Gastroesophageal sphincter (tissue), 4 donors: ENCODE measurements at regions not wholly inside any gene's neighbourhood (a gene's known extent, or its start where the extent isn't known, plus 50 kb on each side); places are given as distances from the start of the nearest gene placed in this dataset.
"Not testable (repeated sequence)": the region's sequence is repeated elsewhere in the genome, so short reads cannot be mapped to it uniquely, and the experiment has no call there.

Experiments
- ATAC-seq: fragments of 150-250 bp; one replicate; pipeline ENCODE4 v1.9.1; 2016; ENCODE audit warnings: mild to moderate bottlenecking, moderate library complexity
- H3K27ac ChIP-seq, 4 donors: fragments of 200-600 bp; sonication (generic) in 3 of 4; 1 replicate in 3 of 4; 2 replicates in 1 of 4; pipeline ENCODE4 v1.5.1; 2016 to 2019
- H3K27me3 ChIP-seq: fragments of 200-600 bp; sonication (generic); one replicate; pipeline ENCODE4 v1.5.1; 2019
- H3K36me3 ChIP-seq, 2 donors: fragments of 200-600 bp; sonication (generic); one replicate each; pipeline ENCODE4 v1.5.1; 2019; ENCODE audit warnings: control low read depth in 1 of 2
- H3K4me1 ChIP-seq, 3 donors: fragments of 200-600 bp; sonication (generic); 1 replicate in 2 of 3; 2 replicates in 1 of 3; pipeline ENCODE4 v1.5.1; 2016 to 2019; ENCODE audit warnings: control low read depth in 2 of 3
- H3K4me3 ChIP-seq, 2 donors: fragments of 200-600 bp; sonication (generic); one replicate each; pipeline ENCODE4 v1.5.1; 2019; ENCODE audit warnings: mild to moderate bottlenecking in 1 of 2, moderate library complexity in 1 of 2
- H3K9me3 ChIP-seq, 3 donors: fragments of 200-600 bp; sonication (generic); one replicate each; pipeline ENCODE4 v1.5.1; 2017 to 2019; ENCODE audit warnings: control low read depth in 2 of 3
- EP300 ChIP-seq: sonication (generic); formaldehyde crosslinking; IDR thresholded peaks from one replicate; pipeline ENCODE4 v1.6.1; 2017; ENCODE audit warnings: antibody characterized with exemption, mild to moderate bottlenecking
- POLR2A ChIP-seq, 2 donors: fragments of 450-650 bp; IDR thresholded peaks; one replicate each; pipeline ENCODE4 v1.6.1; 2017; ENCODE audit warnings: antibody characterized with exemption in 2 of 2, mild to moderate bottlenecking in 2 of 2, moderate library complexity in 1 of 2
- POLR2AphosphoS5 ChIP-seq: sonication (generic); formaldehyde crosslinking; IDR thresholded peaks from one replicate; pipeline ENCODE4 v1.6.1; 2017; ENCODE audit warnings: antibody characterized with exemption
- WGBS, 2 donors: methylation state at CpG; one replicate each; pipeline ENCODE4 v1.1.5; 2018; ENCODE audit warnings: low coverage in 1 of 2; 5-methylcytosine and 5-hydroxymethylcytosine counted together
- TF ChIP-seq, protein P1 (sequence below), 4 experiments: fragments of 200-600 bp in 2 of 4; fragments of 450-650 bp in 2 of 4; sonication (generic) in 1 of 4; IDR thresholded peaks; one replicate each; pipeline ENCODE4 v1.5.1; 2017 to 2019; ENCODE audit warnings: antibody characterized with exemption in 4 of 4, mild to moderate bottlenecking in 2 of 4, moderate library complexity in 2 of 4

DNA sequence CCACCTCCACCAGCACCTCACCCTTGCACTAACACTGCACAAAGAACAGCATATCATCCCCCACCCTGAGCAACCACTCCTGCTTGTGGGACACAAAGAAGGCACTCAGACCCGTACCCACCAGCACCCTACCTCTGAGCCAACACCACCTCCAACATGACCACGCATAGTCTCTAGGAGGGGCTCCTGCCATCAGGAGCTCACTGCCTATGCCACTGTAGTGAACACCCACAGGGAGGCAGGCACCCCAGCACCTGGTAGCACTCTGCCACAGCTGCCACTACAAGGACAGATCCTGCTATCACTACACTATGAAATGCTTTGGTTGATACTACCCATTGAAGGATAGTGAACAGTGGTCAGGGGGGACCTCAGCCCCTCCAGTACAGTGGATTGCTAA is 395.6 kb upstream of the GRAMD2B start:
- no peak overlapping the region for H3K27ac ChIP-seq
- TF ChIP-seq, protein P1, sequence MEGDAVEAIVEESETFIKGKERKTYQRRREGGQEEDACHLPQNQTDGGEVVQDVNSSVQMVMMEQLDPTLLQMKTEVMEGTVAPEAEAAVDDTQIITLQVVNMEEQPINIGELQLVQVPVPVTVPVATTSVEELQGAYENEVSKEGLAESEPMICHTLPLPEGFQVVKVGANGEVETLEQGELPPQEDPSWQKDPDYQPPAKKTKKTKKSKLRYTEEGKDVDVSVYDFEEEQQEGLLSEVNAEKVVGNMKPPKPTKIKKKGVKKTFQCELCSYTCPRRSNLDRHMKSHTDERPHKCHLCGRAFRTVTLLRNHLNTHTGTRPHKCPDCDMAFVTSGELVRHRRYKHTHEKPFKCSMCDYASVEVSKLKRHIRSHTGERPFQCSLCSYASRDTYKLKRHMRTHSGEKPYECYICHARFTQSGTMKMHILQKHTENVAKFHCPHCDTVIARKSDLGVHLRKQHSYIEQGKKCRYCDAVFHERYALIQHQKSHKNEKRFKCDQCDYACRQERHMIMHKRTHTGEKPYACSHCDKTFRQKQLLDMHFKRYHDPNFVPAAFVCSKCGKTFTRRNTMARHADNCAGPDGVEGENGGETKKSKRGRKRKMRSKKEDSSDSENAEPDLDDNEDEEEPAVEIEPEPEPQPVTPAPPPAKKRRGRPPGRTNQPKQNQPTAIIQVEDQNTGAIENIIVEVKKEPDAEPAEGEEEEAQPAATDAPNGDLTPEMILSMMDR (IDR thresholded peaks at IDR 0.05): no peak
- no peak for TF ChIP-seq POLR2AphosphoS5
- TF ChIP-seq POLR2A (IDR thresholded peaks at IDR 0.05): no peak
- no peak for TF ChIP-seq EP300
- ATAC-seq: no peak
- WGBS, 2 donors: 100% methylated on average over 1 of the region's 2 CpGs
- no peak overlapping the region for H3K4me3 ChIP-seq
- H3K27me3 ChIP-seq: no peaks in the 10 kb centered on the region
- H3K36me3 ChIP-seq: no peaks in the 10 kb centered on the region
- H3K9me3 ChIP-seq: peaks cover 0 to 18% (median 0%) of the 10 kb centered on the region in 3 donors
- no peaks in the 10 kb centered on the region for H3K4me1 ChIP-seq

DNA sequence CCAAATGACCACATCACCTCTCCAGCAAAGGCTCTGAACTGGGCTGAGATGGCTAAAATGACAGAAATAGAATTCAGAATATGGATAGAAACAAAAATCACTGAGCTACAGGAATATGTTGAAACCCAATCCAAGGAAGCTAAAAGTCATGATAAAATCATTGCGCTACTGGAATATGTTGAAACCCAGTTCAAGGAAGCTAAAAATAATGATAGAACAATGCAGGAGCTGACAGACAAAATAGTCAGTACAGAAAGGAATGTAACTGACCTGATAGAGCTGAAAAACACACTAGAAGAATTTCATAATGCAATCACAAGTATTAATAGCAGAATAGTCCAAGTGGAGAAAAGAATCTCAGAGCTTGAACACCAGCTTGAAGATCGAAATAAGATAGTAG is 394.9 kb upstream of the GRAMD2B start:
- Histone ChIP-seq H3K9me3 (peaks cover 0 to 18% (median 0%) of the 10 kb centered on the region in 3 donors), H3K36me3 (no peaks in the 10 kb centered on the region), H3K4me3 (no peak overlapping the region), H3K27me3 (no peaks in the 10 kb centered on the region), H3K27ac (no peak overlapping the region), H3K4me1 (no peaks in the 10 kb centered on the region)
- 94 to 96% methylated on average over 2 of the region's 2 CpGs for WGBS, 2 donors
- no peak for ATAC-seq
- no peak for TF ChIP-seq POLR2AphosphoS5
- TF ChIP-seq EP300: no peak
- no peak for TF ChIP-seq POLR2A (IDR thresholded peaks at IDR 0.05)
- TF ChIP-seq, protein P1 (IDR thresholded peaks at IDR 0.05): no peak

DNA sequence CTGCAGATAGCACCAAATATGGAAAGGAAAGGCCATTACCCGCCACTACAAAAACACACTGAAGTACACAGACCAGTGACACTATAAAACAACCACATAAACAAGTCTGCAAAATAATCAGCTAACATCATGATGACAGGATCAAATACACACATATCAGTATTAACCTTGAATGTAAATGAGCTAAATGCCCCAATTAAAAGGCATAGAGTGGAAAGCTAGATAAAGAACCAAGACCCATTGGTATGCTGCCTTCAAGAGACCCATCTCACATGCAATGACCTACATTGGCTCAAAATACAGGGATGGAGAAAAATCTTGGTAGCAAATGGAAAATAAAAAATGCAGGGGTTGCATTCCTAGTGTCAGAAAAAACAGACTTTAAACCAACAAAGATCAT is 393.9 kb upstream of the GRAMD2B start:
- H3K4me3 ChIP-seq, ATAC-seq, H3K36me3 ChIP-seq, H3K27ac ChIP-seq, H3K4me1 ChIP-seq, H3K27me3 ChIP-seq: not testable (repeated sequence)
- H3K9me3 ChIP-seq: peaks cover 0 to 18% (median 0%) of the 10 kb centered on the region in 3 donors
- WGBS, 2 donors: 71 to 80% methylated on average over 1 of the region's 1 CpG

DNA sequence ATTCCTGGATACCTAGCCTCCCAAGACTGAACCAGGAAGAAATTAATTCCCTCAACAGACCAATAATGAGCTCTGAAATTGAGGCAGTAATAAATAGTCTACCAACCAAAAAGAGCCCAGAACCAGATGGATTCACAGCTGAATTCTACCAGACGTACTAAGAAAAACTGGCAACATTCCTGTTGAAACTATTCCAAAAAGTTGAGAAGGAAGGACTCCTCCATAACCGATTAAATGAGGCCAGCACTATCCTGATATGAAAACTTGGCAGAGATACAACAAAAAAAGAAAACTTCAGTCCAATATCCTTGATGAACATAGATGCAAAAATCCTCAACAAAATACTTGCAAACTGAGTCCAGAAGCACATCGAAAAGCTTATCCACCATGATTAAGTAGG is 392.5 kb upstream of the GRAMD2B start:
- H3K36me3 ChIP-seq: no peaks in the 10 kb centered on the region
- 43 to 58% methylated on average over 3 of the region's 3 CpGs for WGBS, 2 donors
- ATAC-seq: no peak
- H3K4me1 ChIP-seq: no peaks in the 10 kb centered on the region
- peaks cover 0 to 18% (median 0%) of the 10 kb centered on the region in 3 donors for H3K9me3 ChIP-seq
- no peaks in the 10 kb centered on the region for H3K27me3 ChIP-seq
- H3K27ac ChIP-seq: no peak overlapping the region
- no peak for TF ChIP-seq POLR2A (IDR thresholded peaks at IDR 0.05)
- TF ChIP-seq POLR2AphosphoS5: no peak
- no peak for TF ChIP-seq EP300
- TF ChIP-seq, protein P1 (IDR thresholded peaks at IDR 0.05): no peak
- no peak overlapping the region for H3K4me3 ChIP-seq

DNA sequence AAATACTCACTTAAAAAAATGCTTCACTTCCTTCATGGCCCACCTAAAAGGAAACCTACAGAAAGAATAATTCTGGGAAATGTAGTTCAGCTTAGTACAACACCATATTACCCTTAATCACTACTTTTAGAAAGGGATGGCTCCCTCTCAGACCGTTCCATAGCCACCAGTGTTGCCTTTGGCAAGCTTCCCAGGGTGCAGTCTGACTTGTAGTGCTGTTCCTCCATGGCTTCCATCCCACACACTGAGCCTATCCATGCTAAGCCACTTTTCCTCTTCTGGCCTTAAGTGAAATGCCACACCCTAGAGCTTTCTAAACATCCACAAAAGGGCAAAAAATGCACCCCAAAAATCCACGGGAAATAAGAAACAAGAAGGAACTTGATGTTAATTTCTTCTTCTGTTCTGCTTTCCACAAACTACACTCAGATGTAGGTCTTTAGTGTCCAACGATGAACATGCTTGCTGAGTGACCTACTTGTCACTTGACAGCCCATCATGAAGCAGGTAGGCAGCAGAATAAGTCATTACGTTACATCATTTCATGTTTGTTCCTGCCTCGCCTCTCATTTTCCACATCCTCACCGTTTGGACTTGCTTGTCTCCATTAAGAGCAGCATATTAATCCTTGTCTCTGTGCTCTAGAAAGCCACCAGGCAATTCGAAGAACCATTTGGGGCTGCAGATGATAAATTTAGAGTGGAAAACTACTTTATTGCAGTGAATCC is 391.1 kb upstream of the GRAMD2B start:
- TF ChIP-seq EP300 (no peak), POLR2A (IDR thresholded peaks at IDR 0.05) (no peak), POLR2AphosphoS5 (no peak)
- TF ChIP-seq, protein P1 (IDR thresholded peaks at IDR 0.05): no peak
- no peaks in the 10 kb centered on the region for H3K4me1 ChIP-seq
- no peaks in the 10 kb centered on the region for H3K27me3 ChIP-seq
- peaks cover 0 to 18% (median 0%) of the 10 kb centered on the region in 3 donors for H3K9me3 ChIP-seq
- no peaks in the 10 kb centered on the region for H3K36me3 ChIP-seq
- H3K27ac ChIP-seq: no peak overlapping the region
- 69 to 77% methylated on average over 4 to 7 of the region's 7 CpGs for WGBS, 2 donors
- H3K4me3 ChIP-seq: no peak overlapping the region
- no peak for ATAC-seq
